Stimulated activated CD4-positive, alpha-beta T cell treated with anti-CD3 and anti-CD28 coated beads, Interleukin-2, amount 100 ng/mL, for 48 hours (primary cell): ENCODE measurements at regions not wholly inside any gene's neighbourhood (a gene's known extent, or its start where the extent isn't known, plus 50 kb on each side); places are given as distances from the start of the nearest gene placed in this dataset.
"Not testable (repeated sequence)": the region's sequence is repeated elsewhere in the genome, so short reads cannot be mapped to it uniquely, and the experiment has no call there.

Experiments used
- DNase-seq, 2 donors: peaks; one replicate each; pipeline ENCODE4 v3.0.0-alpha.2; 2020

GRCh38 chr15:45869034-45869668 lies 234.3 kb downstream of the SQOR start:
- DNase-seq: no peak

DNA sequence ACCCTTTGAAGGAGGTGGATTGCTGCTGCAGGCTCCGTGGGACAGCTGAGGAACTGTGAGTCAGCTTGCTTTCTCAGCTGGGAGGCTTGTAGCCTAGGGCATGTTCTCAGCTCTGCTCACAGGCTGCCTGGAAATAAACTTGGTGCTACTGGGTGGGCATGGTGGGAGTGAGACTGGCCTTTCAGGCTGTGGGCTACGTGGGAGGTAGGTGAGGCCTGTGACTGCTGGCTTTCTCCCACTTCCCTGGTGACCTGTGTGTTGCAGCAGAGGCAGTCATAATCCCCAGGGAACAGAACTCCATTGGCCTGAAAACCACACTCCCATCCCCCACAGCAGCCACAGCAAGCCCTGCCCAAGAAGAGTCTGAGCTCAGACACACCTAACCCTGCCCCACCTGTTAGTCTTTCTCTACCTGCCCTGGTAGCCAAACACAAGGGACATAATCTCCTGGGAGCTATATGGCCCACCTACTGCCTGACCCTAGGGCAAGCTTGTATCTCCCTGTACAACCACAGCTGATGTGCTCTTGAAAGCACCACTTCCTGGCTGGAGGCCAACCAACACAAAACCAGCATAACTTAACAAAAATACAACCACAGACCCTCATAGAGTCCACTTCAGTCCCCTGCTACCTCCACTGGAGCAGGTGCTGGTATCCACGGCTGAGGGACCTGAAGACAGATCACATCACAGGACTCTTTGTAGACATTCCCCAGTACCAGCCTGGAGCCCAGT lies 236.5 kb downstream of the SQOR start:
- DNase-seq: no peak

DNA sequence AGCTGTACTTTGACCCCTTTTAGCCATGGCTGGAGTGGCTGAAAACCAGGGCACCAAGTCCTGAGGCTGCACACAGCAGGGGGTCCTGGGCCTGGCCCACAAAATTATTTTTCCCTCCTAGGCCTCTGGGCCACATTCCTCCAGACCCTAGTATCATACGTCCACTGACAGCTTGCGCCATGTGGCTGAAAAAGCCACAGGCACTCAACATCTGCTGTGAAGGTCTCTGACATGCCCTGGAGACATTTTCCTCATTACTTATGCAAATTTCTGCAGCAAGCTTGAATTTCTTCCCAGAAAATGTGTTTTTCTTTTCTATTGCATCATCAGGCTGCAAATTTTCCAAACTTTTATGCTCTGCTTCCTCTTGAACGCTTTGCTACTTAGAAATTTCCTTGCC lies 239.0 kb downstream of the SQOR start:
- no peak for DNase-seq

DNA sequence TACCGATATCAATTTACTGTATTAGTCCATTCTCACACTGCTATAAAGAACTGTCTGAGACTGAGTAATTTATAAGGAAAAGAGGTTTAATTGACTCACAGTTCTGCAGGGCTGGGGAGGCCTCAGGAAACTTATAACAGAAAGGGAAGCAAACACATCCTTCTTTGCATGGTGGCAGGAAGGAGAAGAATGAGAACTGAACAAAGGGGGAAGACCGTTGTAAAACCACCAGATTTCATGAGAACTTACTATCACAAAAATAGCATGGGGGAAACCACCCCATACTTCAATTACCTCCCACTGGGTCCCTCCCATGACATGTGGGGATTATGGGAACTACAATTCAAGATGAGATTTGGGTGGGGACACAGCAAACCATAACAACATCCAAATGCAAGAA lies 239.7 kb downstream of the SQOR start:
- not testable (repeated sequence) for DNase-seq

DNA sequence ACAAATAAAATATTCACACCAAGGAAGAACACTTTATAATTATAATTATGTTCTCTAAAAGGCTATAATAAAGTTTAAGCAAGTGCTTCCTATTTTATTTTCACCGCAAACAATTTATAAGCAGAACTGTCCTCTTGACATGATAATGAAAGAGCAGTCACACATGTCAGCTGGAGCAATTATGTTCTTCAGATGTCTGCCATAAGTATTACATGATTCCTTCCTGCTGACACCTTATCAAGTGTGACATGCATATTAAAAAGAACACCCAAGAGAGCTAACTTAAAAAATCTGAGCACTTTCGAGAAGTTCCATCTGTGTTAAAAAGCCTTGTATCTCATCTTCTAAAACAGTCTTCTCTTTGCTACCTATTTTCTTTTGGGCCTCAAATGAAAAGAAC lies 249.5 kb downstream of the SQOR start:
- DNase-seq: no peak

DNA sequence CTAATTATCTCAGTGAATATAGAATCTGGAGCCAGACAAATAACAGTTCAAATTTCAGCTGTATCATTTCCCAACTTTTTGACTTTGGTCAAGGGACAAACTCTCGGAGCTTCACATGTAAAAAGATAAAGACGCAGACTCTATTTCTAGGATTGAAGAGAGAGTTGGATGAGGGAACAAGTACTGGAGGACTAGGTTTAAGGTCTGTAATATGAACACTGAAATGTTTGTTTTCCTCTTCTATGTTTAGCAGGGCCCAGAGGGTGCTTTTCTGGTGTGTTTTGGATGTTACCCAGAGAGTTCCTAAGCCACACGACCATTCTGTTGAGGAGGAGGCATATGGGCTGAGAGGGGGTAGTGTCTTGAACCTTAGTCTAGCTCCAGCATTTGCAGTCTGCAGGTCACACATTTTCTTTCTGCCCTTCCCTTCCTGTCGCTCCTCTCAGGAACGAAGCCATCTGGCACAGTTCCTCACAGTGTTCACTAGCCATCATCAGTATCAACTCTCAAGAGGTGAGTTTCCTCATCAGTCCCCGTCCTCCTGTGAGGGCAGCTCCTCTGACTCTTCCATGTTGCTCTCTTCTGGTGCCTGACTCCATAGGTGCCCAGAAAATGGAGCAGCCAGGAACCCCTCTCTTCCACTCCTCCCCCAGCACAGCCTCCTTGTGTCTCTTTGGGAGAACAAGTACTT lies 250.1 kb downstream of the SQOR start:
- no peak for DNase-seq

GRCh38 chr15:45885801-45886200 lies 251.0 kb downstream of the SQOR start:
- no peak for DNase-seq

GRCh38 chr15:45891766-45892165 lies 256.9 kb downstream of the SQOR start:
- no peak for DNase-seq

- no peak for DNase-seq
Measured at GRCh38 chr15:45892182-45892581, 257.4 kb downstream of the SQOR start.

DNA sequence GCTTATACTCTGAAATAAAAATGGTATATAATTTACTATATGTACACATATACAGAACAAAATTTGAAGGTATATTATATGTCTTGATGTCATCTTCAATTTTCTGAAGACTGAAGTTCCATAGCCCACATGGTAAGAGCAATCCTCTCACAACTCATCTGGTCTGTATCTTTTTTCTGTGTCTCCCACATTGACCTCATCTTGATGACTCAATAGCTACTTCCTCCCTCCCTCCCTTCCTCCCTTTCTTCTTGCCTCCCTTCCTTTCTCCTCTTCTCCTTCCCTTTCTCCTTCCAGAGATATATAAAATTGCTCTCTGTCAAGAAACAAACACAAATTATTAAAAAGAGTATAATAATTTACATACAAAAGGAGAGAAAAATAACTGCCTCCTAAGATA lies 268.5 kb downstream of the SQOR start:
- DNase-seq: no peak

- no peak for DNase-seq
Measured at GRCh38 chr15:45904019-45904418, 269.2 kb downstream of the SQOR start.

DNA sequence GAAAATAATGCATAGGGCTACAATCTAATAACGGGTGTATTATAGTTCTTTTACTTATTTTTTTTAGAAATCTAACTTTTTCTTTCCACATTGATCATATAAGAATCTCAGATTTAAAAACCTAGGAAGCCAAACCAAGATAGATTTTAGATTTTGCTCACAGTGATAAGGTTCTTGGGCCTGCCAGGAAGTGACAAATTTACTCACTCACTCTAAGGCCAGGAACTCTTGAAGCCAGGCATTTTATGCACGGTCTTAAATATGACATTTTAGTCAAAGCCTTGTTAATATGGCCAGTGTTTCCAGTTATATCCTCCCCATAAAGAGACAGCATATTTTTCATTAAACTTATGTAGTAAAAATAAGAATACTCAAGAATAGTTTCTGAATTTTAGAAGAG lies 271.4 kb downstream of the SQOR start:
- DNase-seq: no peak

DNA sequence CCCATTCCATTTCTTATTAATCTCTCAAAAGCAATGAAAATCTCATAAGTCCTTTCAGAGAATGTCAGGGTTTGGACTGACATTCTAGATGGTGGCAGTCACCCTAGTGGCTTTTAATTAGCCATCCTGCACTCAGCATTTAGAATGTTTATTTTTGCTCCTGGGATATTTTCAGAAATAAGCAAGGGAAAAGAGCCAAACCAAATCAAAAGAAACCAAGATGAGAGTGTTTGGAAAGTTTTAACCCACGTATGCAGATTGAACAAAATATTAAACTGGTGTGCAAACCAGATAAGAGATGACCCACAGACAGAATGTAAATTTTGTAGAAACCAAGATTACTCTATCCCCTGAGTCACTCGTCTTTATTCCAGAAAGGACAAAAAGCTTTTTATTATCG lies 275.8 kb downstream of the SQOR start:
- DNase-seq: no peak

DNA sequence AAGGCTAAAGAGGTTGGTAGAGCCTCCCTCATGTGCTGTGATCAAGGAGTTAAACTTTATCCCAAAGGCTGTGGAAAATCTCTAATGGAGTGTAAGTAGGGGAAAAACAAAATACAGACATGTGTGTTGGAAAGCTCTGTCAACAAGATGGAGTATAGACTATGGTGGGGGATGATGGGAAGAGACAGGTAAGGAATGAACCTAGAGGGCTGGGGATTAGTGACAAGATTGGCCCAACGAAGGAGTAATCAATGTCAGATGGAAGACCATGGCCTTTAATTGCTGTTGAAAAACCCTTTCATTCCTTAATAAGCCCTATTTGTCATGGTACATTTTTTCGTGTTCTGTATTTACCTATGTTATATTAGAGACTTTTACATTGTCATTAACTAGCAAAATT lies 278.6 kb downstream of the SQOR start:
- no peak for DNase-seq

GRCh38 chr15:45914425-45914824 lies 279.6 kb downstream of the SQOR start:
- no peak for DNase-seq

DNA sequence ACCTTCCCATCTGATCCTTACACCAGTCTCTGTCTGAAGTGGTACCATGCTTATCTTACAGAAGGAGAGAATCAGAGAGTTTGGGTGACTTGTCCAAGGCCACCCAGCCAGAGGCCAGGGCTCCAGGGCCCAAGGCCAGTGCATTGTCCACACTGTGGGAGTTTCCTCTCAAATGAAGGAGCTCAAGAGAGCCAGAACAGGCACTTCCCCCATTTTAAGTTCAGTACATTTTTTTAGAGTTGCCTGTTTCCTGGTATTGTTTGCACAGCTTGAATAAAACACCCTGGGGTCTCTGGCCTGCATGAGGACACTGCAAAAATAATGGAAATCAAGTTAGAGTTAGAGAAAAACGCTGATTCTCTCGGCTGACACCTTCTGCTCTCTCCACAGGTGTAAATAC lies 284.0 kb downstream of the SQOR start:
- DNase-seq: no peak

DNA sequence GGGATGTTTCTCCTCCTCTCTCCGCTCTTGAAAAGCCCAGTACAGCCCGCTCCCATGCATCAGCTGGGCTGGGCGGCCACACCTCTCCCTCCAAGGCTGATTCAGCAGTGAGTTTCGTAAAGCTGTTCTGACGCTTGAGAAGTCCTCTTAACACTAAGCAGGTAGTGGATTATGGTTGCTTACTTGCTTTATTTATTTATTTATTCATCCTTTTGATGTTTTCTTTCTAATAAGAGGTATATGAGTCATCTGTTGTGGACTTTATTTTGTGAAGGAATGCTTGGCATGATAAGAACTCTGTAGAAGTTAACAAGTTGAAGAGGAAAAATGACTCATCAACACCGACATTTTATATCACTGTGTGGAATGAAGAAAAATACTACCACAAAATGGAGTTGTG lies 285.0 kb downstream of the SQOR start:
- DNase-seq: no peak

DNA sequence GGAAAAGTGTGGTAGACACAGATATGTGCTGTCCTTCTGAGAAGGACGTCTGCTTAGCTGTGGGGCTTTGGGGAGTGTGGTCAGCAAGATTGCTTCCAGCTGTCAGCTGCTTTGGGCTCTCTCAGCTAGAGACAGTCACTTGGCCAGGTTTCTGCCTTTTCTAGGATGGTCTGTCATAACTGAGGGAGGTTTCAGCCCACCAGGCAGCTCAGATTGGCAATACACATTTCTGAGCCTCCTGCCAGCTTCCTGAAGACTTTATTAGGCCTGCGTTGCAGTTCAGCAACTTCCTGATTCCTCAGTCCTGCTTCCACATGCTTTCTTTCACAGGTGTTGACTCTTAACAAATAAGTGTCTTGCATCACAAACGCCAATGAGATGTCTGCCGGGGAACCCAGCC lies 286.5 kb downstream of the SQOR start:
- no peak for DNase-seq

DNA sequence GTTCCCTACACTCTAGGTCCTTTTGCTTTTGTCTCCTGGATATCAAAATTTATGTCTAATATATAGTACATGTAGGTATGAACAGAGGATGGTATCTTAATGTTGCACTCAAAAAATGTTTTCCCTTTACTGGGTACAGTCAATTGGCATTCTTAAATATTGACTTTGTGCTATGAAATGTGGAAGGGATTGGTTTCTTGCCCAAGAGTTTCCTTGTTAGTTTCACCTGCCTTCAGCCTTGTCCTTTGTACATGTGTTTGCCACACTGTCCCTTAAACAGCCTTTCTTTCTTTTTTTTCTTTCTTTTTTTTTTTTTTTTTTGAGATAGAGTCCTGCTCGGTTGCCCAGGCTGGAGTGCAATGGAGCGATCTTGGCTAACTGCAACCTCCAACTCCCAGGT lies 287.1 kb downstream of the SQOR start:
- no peak for DNase-seq

DNA sequence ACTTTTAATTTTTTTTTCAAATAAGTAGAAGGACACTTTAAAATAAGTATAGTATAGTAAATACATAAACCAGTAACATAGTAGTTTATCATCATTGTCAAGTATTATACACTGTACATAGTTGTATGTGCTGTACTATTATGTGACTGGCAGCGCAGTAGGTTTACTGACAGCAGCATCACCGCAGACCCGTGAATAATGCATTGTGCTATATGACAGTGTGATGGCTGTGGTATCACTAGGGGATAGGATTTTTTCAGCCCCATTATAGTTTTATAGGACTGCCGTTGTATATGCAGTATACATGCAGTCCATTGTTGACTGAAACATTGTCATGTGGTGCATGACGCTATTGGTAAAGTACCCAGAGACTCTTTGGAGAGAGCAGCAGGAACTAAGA lies 306.5 kb downstream of the SQOR start:
- no peak for DNase-seq

DNA sequence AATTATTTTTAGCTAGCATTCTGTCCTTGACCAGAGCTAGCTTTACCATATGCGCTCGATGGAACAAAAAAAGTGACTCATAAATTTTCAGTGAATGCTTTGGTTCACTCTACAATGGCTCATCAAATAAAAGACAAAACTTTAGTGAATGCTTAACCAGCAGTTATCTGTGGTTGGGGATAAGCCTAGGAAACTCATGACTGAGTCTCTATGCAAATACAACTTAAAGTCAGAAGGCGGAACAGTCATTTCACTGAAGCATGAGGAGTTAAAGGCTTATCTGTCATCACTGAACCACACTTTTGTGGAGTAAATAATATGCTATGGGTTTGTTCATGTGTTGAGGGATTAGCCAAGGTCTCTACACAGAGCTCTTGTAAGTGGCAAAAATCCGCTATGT lies 308.4 kb downstream of the SQOR start:
- DNase-seq: no peak

DNA sequence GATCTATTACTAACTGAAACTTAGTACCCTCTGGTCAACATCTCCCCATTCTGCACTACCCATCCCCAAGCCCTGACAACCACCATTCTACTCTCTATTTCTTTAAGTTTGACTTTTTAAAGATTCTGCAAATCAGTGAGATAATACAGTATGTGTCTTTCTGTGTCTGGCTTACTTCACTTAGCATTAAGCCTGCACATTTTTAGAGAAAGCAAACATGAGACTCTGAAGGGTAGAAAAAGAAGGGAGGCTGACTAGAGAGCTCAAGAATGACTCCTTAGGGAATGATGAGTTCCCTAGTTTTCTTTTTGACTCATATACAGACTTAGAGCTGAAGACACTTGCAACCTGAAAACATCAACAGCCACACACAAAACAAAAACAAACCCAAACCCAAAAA lies 311.3 kb downstream of the SQOR start:
- no peak for DNase-seq

DNA sequence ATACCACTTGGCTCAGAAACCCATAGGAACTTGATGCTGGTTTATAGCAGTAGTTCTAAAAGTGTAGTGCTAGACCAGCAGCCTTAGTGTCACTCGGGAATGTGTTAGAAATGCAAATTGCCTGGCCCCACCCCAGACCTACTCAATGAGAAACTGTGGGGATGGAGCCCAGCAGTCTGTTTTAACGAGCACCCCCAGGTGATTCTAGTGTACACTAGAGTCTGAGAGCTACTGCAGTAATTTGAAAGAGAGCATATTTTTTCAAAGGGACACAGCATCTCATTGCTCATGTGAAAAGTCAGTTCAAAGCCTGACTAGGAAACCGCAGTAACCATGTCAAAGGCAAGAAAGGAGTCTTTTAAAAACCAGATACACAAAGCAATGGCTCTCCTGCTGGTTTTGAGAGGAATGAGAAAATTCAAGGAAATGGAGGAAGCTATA lies 313.4 kb downstream of the SQOR start:
- no peak for DNase-seq

DNA sequence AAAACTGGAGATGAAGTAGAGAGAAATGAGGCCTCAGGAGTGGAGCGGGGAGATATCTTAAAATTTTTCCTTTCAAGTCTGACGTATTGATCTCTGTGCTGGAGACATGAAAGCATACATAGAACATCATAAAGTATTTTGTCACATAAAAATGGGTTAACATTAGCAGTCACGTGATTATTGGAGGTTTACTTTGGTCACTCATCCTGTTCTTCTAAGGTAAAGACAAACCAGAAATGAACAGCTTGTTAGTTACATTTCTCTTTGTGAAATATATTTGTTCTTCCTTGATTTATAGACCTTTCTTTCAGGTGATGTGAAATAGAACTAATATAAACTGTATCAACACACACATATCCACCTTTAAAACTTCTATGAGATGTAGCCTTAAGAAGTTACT lies 324.1 kb downstream of the SQOR start:
- DNase-seq: no peak
